ENCODE measurements at regions not wholly inside any gene's neighbourhood (a gene's known extent, or its start where the extent isn't known, plus 50 kb on each side); places are given as distances from the start of the nearest gene placed in this dataset.

- Histone ChIP-seq H3K36me3 (ENCODE audit: control insufficient read depth, low read length) (no peaks in the 10 kb centered on the region), H3K4me2 (ENCODE audit: low read length) (no peak overlapping the region), H3K27ac (ENCODE audit: low read depth, low read length) (no peak overlapping the region), H4K20me1 (ENCODE audit: control insufficient read depth, insufficient read depth, low read depth, low read length) (no peaks in the 10 kb centered on the region), H3K4me1 (ENCODE audit: control insufficient read depth, low read length) (no peaks in the 10 kb centered on the region), H3K4me3 (ENCODE audit: low read length) (no peak overlapping the region), H3K9me2 (replicated peaks; ENCODE audit: control insufficient read depth, low read length) (no peaks in the 10 kb centered on the region), H3K79me2 (ENCODE audit: control insufficient read depth, low read length) (no peaks in the 10 kb centered on the region), H3F3A (ENCODE audit: control insufficient read depth, insufficient read depth) (no peaks in the 10 kb centered on the region), H3K9me3 (ENCODE audit: control insufficient read depth, insufficient read depth, low read length) (no peaks in the 10 kb centered on the region), H3K27me3 (ENCODE audit: control insufficient read depth, low read length) (peaks cover 3% of the 10 kb centered on the region; the same call in 1 of the 2 replicates)
- TF ChIP-seq CTCF (IDR thresholded peaks at IDR 0.05; ENCODE audit: low read depth, low read length, poor library complexity, severe bottlenecking) (no peak), EZH2phosphoT487 (IDR thresholded peaks at IDR 0.05; ENCODE audit: borderline replicate concordance, low read length) (no peak)
These were observed 190.4 kb downstream of the MTRR start for GRCh38 chr5:8059337-8059736.

- H3K4me3 ChIP-seq (ENCODE audit: low read length) = no peak overlapping the region
- no peaks in the 10 kb centered on the region for H3K79me2 ChIP-seq (ENCODE audit: control insufficient read depth, low read length)
- no peaks in the 10 kb centered on the region for H4K20me1 ChIP-seq (ENCODE audit: control insufficient read depth, insufficient read depth, low read depth, low read length)
- TF ChIP-seq EZH2phosphoT487 (IDR thresholded peaks at IDR 0.05; ENCODE audit: borderline replicate concordance, low read length) (no peak), CTCF (IDR thresholded peaks at IDR 0.05; ENCODE audit: low read depth, low read length, poor library complexity, severe bottlenecking) (no peak)
- H3F3A ChIP-seq (ENCODE audit: control insufficient read depth, insufficient read depth) = no peaks in the 10 kb centered on the region
- no peak overlapping the region for H3K27ac ChIP-seq (ENCODE audit: low read depth, low read length)
- H3K27me3 ChIP-seq (ENCODE audit: control insufficient read depth, low read length) = peaks cover 3% of the 10 kb centered on the region; the same call in 1 of the 2 replicates
- no peak overlapping the region for H3K4me2 ChIP-seq (ENCODE audit: low read length)
- no peaks in the 10 kb centered on the region for H3K36me3 ChIP-seq (ENCODE audit: control insufficient read depth, low read length)
- H3K4me1 ChIP-seq (ENCODE audit: control insufficient read depth, low read length) = no peaks in the 10 kb centered on the region
- no peaks in the 10 kb centered on the region for H3K9me2 ChIP-seq (replicated peaks; ENCODE audit: control insufficient read depth, low read length)
- H3K9me3 ChIP-seq (ENCODE audit: control insufficient read depth, insufficient read depth, low read length) = no peaks in the 10 kb centered on the region
These were observed 191.4 kb downstream of the MTRR start for GRCh38 chr5:8060235-8060952.

- H3K4me2 ChIP-seq (ENCODE audit: low read length) = no peak overlapping the region
These were observed 192.0 kb downstream of the MTRR start for GRCh38 chr5:8060953-8061429.

More at GRCh38 chr5:8060953-8061429, 192.0 kb downstream of the MTRR start:
- H3K36me3 ChIP-seq (ENCODE audit: control insufficient read depth, low read length) = no peaks in the 10 kb centered on the region
- H3K79me2 ChIP-seq (ENCODE audit: control insufficient read depth, low read length) = no peaks in the 10 kb centered on the region
- H3K4me3 ChIP-seq (ENCODE audit: low read length) = no peak overlapping the region
- H3K9me3 ChIP-seq (ENCODE audit: control insufficient read depth, insufficient read depth, low read length) = no peaks in the 10 kb centered on the region
- no peaks in the 10 kb centered on the region for H3K4me1 ChIP-seq (ENCODE audit: control insufficient read depth, low read length)
- H3F3A ChIP-seq (ENCODE audit: control insufficient read depth, insufficient read depth) = no peaks in the 10 kb centered on the region
- H3K27me3 ChIP-seq (ENCODE audit: control insufficient read depth, low read length) = peaks cover 3% of the 10 kb centered on the region; the same call in 1 of the 2 replicates
- H3K9me2 ChIP-seq (replicated peaks; ENCODE audit: control insufficient read depth, low read length) = no peaks in the 10 kb centered on the region
- H4K20me1 ChIP-seq (ENCODE audit: control insufficient read depth, insufficient read depth, low read depth, low read length) = no peaks in the 10 kb centered on the region
- TF ChIP-seq EZH2phosphoT487 (IDR thresholded peaks at IDR 0.05; ENCODE audit: borderline replicate concordance, low read length) = no peak
- TF ChIP-seq CTCF (IDR thresholded peaks at IDR 0.05; ENCODE audit: low read depth, low read length, poor library complexity, severe bottlenecking) = no peak
- no peak overlapping the region for H3K27ac ChIP-seq (ENCODE audit: low read depth, low read length)
